Hepatic stellate cell (primary cell): ENCODE measurements at regions not wholly inside any gene's neighbourhood (a gene's known extent, or its start where the extent isn't known, plus 50 kb on each side); places are given as distances from the start of the nearest gene placed in this dataset.
"Not testable (repeated sequence)": the region's sequence is repeated elsewhere in the genome, so short reads cannot be mapped to it uniquely, and the experiment has no call there.

ENCODE experiments used
- DNase-seq: peaks from one replicate; pipeline ENCODE4 v3.0.0; 2011; ENCODE audit warnings: low spot score

DNA sequence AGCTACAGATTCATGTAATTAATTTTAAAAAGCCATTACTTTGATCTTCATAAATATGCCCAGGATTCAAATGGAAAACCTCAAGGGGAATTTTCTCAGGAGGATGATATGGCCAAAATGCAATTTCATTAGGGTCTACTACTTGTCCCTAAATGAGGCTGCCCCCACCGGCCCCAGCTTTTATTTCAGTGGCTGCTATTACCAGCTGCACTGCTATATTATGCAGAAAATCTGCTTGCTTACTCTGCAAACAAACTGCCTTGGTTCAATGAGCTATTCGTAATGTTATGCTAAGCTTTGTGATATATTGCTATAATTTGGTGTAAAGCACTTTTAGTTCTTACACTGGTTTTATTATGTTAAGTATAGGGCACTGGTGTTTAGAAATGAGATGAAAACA is 137.3 kb upstream of the TMTC4 start:
- DNase-seq, result no peak

DNA sequence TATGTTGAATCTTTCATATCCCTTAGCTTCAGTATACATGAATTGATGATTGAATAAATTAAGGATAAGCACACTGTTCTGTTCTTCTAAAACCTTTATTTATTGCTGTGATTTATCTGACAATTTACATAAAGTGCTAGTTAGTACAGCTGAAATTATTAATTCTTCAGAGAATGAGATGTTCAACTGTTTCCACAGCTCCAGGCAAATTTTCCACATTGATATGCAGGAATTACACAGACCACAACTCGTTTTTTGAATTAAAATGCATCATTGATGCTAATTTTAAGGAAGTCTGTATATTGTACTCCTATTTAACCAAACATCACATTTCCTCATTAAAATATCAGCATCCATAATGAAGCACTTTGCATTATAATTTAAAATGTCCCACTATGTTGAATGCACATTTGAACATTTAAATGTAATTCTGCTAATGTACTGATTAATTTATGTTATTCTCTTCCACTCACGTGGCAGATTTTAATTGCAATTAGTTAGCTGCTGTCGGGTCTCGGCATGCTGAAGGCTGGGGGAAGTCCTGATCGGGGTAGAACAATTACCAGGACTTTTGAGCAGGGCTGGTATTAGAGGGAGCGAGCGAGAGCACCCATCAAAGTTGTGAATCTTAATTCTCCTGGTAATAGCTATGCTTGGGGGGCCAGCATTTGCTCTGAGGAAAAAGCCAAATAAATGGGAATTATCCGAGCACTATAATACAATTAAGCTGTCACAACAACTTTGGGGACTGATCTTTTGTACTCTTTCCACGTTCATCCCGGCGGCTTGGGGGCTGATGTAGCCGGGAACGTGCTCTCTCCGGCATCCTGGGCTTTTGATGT is 136.7 kb upstream of the TMTC4 start:
- DNase-seq, result no peak

DNA sequence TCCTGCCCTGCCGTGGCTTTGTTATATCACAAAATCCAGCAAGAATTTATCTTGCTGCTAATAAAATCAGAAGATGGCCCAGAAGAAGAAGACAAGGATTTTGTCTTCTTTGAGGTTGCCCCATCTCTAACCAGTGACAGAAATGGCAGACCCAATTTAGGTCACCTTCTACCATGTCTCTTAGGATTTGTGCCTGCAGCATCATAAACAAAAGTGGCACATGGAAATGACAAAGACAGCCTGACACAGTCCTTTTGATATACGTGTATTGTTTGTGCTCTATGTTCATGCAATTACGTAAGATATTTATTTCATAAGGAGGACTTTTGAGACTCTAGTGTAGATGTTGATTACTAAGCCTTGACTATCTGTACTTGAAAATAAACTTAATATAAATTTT is 135.9 kb upstream of the TMTC4 start:
- no peak for DNase-seq

DNA sequence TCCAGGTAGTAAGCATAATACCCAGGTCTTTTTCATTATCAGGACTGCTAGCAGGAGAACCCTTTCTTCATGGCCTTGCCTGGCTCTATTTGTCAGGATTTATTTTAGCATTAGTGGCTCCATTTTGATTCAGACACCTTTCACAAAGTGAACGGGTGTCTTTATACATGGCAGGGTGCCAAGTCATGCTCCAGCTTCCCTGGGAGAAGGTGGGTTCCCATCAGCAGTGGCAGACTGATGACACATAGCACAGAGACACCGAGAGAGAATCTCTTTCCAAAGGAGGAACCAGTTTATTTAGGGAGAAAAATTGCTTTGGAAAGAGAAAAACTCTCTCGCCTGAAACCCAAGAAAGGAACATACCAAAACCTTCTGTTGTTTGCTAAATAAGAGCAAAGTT is 135.3 kb upstream of the TMTC4 start:
- DNase-seq, result no peak

GRCh38 chr13:100809129-100809390 is 134.5 kb upstream of the TMTC4 start:
- no peak for DNase-seq

DNA sequence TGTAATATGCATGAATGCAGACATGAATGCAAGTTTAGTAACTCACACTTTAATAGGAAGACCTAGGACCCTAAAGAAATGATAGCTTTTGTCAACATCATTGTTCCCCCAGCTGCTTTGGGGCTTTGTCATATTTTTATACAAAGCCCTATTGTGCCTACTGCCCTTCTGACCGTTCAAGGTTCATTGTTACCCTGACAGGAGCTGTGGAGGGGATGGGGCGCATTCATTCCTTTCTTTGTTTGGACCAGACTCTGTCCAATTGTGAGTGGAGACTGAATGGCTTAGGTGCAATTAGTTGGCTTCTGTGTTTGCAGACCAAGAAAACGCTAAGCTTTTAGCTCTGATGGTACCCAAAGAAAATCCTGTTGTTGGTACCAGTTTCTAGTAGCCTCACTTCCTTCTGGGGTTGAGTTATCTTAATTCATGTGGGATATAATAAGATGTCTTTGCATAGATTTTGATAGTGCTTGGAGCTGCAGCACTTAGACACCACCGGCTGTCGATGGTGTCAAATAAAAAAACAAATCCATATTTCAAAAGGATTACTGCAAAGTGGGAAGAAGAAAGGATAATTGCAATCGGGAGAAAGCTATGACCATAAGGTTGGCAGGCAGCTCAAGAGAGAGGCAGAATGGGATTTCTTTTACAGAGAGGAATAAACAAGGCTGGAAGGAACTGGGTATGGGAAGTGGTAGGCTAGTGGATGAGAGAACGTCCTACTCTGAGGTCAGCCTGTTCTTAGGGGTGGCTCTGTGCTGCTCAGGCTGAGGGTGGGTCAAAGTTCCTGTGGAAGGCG is 133.9 kb upstream of the TMTC4 start:
- DNase-seq, result no peak

GRCh38 chr13:100803091-100803490 is 128.5 kb upstream of the TMTC4 start:
- DNase-seq, result no peak

GRCh38 chr13:100800283-100800875 is 125.8 kb upstream of the TMTC4 start:
- DNase-seq, result no peak

DNA sequence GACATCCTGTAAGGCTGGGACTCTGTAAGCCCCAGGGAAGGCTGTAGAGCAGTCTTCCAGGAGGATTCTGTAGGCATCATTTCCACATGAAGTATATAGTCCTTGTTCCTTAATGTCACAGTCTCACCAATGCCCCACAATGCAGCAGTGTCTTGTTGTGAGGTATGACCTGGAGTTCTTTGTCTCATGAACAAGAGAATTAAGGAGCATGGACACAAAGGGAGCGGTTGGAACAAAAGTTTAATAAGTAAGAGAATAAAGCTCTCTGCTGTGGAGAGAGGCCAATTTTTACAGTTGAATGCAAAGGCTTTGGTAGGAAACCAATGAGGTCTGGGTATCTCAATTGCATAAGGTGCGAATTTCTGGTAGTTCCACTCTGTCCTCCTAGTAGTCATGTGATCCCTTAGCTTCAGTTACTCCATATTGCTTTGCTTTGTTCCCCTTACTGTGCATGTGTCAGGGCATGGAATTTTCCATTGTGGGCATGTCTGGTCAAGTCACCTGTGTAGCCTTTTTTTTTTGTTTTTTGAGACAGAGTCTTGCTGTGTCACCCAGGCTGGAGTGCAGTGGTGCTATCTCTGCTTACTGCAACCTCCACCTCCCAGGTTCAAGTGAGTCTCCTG is 124.3 kb upstream of the TMTC4 start:
- no peak for DNase-seq

- no peak for DNase-seq
These were observed 123.3 kb upstream of the TMTC4 start for GRCh38 chr13:100797921-100798320.

DNA sequence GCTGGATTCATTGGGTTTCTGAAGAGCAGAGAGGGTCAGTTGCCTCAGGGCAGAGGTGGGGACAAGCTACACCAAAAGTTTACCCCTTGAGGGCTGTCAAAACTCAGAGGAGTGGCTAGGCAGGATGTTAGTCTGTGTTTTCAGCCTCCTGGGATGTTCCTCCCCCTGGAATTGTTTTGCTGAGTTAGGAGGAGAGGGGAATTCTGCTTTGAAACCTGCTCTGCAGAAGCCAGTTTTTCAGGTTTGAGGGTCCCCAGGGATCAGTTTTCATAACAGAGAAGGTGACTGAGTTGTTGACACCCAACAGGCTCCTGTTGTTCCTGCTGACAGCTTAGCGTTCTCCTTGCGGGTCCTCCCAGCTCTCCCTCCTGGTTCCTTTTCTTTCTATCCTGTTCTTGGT is 121.9 kb upstream of the TMTC4 start:
- DNase-seq, result no peak

DNA sequence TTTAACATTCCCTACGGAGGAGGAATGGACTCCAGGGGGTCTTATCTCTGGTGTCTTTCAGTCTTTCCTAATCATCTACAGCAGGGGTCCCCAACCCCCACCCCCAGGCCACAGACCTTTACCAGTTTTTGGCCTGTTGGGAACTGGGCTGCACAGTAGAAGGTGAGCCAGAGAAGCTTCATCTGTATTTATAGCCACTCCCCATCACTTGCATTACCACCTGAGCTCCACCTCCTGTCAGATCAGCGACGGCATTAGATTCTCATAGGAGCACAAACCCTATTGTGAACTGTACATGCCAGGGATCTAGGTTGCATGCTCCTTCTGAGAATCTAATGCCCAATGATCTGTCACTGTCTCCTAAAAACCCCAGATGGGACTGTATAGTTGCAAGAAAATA is 120.0 kb upstream of the TMTC4 start:
- no peak for DNase-seq

GRCh38 chr13:100790405-100790804 is 115.8 kb upstream of the TMTC4 start:
- DNase-seq, result no peak

DNA sequence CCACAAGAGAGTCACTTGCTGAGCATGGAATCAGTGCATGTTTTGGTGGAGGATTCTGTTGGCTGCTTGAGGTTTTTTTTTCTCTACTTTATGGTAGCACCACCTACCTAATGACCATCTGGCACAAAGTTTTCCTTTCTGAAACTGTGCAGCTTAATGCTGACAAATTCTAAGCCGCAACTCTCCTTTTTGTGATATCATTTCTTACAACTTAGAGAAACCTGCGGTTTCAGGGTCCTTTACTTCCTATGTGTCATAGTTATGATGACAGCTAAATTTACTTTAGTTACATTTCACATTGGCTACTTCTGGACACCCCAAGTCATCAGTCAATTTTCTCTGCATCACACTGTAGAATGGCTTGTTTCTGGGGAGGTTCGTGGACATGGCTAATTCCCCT is 115.4 kb upstream of the TMTC4 start:
- no peak for DNase-seq

- no peak for DNase-seq
These were observed 114.9 kb upstream of the TMTC4 start for GRCh38 chr13:100789481-100789880.

DNA sequence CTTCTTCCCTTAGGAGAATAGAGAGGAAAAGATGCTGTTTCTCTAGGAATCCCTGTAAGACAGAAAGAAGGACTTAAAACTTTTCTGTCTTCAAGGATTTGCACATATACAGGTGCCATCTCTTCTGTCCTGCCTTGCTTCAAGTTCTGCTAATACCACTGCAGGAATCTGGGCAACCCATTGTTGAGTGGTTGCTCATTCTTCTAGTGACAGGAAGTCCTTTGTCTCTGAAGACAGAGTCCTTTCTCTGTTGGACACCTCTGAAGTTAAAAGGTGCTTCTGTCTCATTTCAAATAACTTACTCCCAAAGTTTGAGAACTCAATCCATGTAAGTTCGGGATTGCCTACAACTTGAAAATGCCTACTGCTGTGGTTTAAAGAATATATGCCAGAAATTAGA is 114.4 kb upstream of the TMTC4 start:
- DNase-seq, result no peak

- no peak for DNase-seq
These were observed 113.9 kb upstream of the TMTC4 start for GRCh38 chr13:100788540-100788939.

DNA sequence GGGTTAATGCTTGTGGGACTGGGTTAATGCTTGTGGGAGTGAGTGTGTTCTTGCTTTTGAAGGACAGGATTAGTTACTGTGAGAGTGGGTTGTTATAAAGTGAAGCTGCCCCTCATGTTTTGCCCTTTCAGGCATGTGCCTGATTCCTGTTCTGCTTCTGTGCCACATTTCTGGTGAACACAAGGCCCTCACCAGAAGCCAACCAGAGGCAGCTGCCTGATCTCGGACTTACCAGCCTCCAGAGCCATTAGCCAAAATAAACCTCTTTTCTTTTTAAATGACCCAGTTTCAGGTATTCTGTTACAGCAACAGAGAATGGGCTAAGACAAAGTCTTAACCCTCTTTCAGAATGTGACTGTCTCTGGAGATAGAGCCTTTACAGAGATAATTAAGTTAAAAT is 113.3 kb upstream of the TMTC4 start:
- DNase-seq, result no peak

DNA sequence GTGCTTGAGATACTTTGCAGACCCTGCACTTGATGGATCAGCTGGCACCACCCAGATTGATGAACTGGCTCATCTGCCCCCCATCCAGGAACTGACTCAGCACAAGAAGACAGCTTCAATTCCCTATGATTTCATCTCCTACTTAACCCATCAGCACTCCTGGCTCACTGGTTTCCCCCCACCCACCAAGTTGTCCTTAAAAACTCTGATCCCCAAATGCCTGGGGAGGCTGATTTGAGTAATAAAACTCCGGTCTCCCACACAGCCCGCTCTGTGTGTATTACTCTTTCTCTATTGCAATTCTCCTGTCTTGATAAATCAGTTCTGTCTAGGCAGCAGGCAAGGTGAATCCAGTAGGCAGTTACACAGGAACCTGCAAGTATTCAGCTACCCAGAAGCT is 102.1 kb upstream of the TMTC4 start:
- DNase-seq, result not testable (repeated sequence)

GRCh38 chr13:100773923-100774663 is 99.5 kb upstream of the TMTC4 start:
- DNase-seq, result no peak

DNA sequence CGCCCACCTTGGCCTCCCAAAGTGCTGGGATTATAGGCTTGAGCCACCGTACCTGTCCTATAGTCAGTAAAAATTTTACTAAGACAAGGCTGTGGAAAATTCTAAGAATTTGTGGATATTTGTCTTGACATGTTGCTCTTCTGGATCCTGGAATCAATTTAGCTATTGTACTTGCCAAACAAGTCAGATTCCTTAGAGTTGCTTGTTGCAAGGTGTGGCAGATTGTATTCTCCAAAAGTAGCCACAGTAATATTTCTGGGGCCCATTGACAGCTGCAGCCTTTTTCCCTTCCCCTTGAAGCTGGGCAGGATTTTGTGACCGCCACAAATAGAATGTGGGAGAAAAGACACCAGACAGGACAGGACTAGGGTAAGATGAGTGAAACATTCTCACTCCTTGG is 98.8 kb upstream of the TMTC4 start:
- no peak for DNase-seq

- no peak for DNase-seq
These were observed 92.6 kb upstream of the TMTC4 start for GRCh38 chr13:100767192-100767591.
